Thyroid gland (tissue), 4 donors: ENCODE measurements at regions not wholly inside any gene's neighbourhood (a gene's known extent, or its start where the extent isn't known, plus 50 kb on each side); places are given as distances from the start of the nearest gene placed in this dataset.

Experiments
- POLR2A ChIP-seq, 2 donors: fragments of 450-650 bp; IDR thresholded peaks; one replicate each; pipeline ENCODE4 v1.6.1; 2017; ENCODE audit warnings: antibody characterized with exemption in 2 of 2, mild to moderate bottlenecking in 2 of 2, moderate library complexity in 1 of 2
- TF ChIP-seq, protein P1 (sequence below), 6 experiments: fragments of 200-600 bp in 3 of 6; fragments of 450-650 bp in 3 of 6; sonication (generic) in 3 of 6; IDR thresholded peaks; one replicate each; pipeline ENCODE4 v1.5.1; 2016 to 2019; ENCODE audit warnings: antibody characterized with exemption in 6 of 6, mild to moderate bottlenecking in 2 of 6, inconsistent platforms in 1 of 6, moderate library complexity in 1 of 6

DNA sequence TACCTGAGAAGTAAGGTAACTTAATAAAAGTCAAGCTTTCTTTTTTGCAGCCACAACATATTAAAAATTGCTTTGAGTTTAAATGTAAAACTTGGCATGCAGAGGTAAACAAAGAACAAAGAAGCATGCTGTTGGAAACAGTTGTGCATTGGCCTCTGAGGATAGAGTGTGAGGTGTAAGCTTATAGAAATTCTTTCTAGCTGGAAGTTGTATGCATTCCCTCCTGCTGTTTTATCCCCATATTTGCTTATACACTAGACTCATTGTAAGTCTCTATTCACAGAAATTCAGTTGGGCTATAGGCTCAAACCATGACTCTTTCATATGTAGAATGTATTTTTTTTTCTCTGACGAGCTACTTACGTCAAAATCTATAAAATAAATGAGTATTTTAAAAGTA, 316.3 kb downstream of the SLC6A15 start:
- TF ChIP-seq POLR2A (IDR thresholded peaks at IDR 0.05), result no peak
- TF ChIP-seq, protein P1, sequence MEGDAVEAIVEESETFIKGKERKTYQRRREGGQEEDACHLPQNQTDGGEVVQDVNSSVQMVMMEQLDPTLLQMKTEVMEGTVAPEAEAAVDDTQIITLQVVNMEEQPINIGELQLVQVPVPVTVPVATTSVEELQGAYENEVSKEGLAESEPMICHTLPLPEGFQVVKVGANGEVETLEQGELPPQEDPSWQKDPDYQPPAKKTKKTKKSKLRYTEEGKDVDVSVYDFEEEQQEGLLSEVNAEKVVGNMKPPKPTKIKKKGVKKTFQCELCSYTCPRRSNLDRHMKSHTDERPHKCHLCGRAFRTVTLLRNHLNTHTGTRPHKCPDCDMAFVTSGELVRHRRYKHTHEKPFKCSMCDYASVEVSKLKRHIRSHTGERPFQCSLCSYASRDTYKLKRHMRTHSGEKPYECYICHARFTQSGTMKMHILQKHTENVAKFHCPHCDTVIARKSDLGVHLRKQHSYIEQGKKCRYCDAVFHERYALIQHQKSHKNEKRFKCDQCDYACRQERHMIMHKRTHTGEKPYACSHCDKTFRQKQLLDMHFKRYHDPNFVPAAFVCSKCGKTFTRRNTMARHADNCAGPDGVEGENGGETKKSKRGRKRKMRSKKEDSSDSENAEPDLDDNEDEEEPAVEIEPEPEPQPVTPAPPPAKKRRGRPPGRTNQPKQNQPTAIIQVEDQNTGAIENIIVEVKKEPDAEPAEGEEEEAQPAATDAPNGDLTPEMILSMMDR (IDR thresholded peaks at IDR 0.05), result no peak
